ENCODE measurements at regions not wholly inside any gene's neighbourhood (a gene's known extent, or its start where the extent isn't known, plus 50 kb on each side); places are given as distances from the start of the nearest gene placed in this dataset.

- no peak for TF ChIP-seq POLR2AphosphoS5 (IDR thresholded peaks at IDR 0.05; ENCODE audit: low read depth, low read length)
- TF ChIP-seq, protein P1, sequence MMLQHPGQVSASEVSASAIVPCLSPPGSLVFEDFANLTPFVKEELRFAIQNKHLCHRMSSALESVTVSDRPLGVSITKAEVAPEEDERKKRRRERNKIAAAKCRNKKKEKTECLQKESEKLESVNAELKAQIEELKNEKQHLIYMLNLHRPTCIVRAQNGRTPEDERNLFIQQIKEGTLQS (IDR thresholded peaks at IDR 0.05; ENCODE audit: insufficient read depth, low read depth, low read length), result no peak
- TF ChIP-seq SAP30 (IDR thresholded peaks at IDR 0.05; ENCODE audit: insufficient read depth, insufficient replicate concordance, low read length), result no peak
- TF ChIP-seq BRCA1 (IDR thresholded peaks at IDR 0.05; ENCODE audit: low read depth, low read length), result no peak
- no peak for TF ChIP-seq EP300 (IDR thresholded peaks at IDR 0.05; ENCODE audit: borderline replicate concordance in 1 of 2, low read depth in 2 of 2, low read length in 2 of 2)
- no peak for TF ChIP-seq RFX5 (IDR thresholded peaks at IDR 0.05; ENCODE audit: borderline replicate concordance, low read depth, low read length)
- TF ChIP-seq, protein P2, sequence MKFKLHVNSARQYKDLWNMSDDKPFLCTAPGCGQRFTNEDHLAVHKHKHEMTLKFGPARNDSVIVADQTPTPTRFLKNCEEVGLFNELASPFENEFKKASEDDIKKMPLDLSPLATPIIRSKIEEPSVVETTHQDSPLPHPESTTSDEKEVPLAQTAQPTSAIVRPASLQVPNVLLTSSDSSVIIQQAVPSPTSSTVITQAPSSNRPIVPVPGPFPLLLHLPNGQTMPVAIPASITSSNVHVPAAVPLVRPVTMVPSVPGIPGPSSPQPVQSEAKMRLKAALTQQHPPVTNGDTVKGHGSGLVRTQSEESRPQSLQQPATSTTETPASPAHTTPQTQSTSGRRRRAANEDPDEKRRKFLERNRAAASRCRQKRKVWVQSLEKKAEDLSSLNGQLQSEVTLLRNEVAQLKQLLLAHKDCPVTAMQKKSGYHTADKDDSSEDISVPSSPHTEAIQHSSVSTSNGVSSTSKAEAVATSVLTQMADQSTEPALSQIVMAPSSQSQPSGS (IDR thresholded peaks at IDR 0.05; ENCODE audit: low read length), result no peak
- TF ChIP-seq RAD21 (IDR thresholded peaks at IDR 0.05 in 1 of 2, conservative IDR thresholded peaks at IDR 0.05 in 1 of 2; ENCODE audit: low read depth in 2 of 2, low read length in 2 of 2), result no peak
- no peak for TF ChIP-seq SIRT6 (IDR thresholded peaks at IDR 0.05; ENCODE audit: low read length)
Observed at GRCh38 chr18:67583621-67584020, 67.1 kb upstream of the DSEL start (continued).
